T-helper 1 cell (primary cell): ENCODE measurements at regions not wholly inside any gene's neighbourhood (a gene's known extent, or its start where the extent isn't known, plus 50 kb on each side); places are given as distances from the start of the nearest gene placed in this dataset.
"Not testable (repeated sequence)": the region's sequence is repeated elsewhere in the genome, so short reads cannot be mapped to it uniquely, and the experiment has no call there.

Source experiments
- DNase-seq, 5 donors: peaks; one replicate each; pipeline ENCODE4 v3.0.0-alpha.2; 2012 to 2020

DNA sequence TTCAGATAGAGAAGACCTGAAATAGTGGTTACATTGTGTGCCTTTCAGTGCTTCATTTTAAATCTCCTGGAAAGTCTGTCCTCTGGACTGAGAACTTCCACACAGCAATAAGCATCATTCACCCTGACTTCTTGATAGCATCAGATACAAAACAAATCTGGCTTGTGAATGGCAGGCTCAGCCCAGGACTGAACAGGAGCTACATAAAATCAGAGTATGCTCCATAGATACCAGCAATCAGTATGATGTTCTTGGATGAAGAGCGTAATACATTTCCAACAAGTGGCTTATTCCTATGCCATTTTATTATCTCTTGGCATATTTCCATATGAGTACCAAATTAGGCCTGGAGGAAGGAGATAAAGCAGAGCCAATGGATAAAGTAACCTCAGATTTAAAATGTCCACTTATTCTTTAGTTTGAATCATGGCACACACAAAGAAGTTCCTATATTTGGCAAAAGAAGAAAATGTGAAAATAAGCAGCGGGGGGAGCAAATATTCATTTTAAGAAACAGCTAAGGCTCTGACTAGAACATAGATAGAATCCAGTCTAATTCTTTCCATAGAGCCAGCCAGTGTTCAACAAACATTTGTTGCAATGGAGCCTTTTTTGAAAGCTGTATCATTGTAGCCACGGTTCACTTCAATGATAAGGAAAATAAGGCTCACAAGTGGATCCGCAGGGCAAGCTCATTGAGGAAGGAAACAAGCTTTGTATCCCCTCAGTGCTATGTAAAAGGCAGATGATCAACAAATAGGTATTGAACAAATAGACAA lies 230.8 kb upstream of the CHAC2 start:
- no peak for DNase-seq

DNA sequence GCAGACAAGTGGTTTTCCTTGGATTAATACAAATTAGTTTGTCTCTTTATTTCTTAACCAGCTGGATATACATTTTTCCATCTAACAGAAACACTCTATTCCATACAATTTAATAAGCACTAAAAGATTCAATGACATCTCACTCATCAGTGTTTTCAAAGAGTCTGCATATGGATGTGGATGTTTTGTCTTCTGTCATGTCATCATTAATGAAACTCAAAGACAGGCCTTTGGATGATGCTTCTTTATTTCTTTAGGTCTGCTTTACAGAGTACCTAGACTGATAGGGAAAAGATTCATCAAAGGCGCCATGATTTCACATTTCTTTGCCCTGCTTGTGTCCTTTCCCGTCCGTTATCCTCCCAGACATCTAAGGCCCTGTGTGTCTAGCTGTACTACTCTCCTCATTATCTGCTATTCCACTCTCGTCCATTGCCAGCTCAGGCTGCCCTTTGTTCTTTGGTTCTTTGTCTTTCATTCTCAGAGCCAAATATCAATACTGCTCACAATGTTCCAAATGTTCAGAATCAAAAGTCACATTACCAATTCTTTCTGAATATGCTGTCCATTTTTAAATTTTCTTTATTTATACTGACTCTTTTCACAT lies 232.3 kb upstream of the CHAC2 start:
- no peak for DNase-seq

DNA sequence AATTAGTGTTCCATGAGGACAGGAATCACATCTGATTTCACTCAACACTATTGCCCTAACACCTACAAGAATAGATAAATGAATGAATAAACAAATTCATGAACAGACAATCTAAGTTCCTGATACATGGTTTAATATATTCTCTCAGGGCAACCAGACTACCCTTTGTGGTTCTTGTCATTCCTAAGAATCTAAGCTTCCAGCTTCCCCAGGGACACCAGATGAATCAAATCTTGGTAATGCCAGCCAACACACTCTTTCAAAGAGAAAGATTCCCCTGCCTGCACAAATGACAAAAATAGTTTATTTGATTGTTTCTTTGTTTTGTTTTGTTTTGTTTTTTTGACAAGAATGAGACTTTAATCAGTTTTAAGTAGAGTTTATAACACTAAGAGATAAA lies 237.5 kb upstream of the CHAC2 start:
- no peak for DNase-seq

DNA sequence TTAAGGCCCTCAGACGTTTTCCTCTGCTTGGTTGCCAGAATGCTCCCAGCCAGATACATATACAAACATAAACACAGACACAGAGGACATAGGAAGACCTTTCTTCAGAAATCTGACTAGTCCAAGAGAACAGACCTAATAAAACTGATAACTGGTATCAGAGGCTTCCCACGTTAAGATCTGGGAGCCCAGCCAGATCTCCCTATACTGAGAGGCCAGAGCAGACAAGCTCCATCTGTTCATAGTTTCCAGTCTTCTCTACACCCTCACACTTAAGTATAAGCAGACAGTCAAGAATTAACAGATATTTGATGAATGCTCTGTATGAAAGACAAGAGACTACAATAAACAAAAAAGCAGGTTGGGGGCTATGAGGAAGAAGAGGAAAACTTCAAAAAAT lies 240.5 kb upstream of the CHAC2 start:
- no peak for DNase-seq

DNA sequence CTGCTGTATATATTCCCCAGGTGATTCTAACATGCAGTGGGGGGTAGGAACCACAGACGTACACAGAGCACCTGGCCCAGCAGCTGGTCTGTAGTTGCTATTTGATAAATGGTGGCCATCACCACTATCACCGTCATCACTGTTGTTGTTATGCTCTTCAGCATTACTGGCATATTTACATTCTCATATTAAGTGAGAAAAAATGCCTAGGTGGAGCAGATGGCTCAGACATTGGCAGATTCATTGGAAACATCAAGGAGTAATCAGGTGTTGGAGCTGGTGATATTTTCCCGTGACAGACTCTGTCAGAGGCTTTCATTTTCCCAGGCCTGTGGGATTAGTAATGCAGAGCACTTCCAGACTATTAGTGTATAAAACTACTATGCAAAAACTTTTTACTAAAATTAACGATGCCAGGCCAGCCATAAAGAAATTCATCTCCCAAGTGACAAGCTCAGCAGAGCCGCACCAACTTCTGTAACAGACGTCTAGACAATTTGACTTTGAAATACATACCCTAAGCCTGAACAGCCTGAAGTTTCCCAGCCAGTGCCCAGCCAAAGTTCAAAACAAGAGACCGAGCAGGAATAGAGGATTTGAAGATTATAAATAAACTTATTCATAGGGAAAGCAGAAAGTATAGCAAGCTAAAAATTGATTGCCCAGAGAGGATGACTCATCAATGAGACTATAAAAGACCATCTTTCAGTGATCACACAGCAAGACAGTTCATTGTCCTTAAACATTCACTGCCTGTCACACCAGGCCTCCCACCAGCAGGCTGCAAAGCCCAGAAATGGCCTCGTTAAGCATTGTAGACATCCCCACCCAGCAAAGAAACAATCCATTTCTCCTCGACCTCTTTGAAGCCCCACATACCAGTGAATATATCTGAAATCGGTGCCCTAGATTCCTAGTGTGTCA lies 247.4 kb upstream of the CHAC2 start:
- no peak for DNase-seq

DNA sequence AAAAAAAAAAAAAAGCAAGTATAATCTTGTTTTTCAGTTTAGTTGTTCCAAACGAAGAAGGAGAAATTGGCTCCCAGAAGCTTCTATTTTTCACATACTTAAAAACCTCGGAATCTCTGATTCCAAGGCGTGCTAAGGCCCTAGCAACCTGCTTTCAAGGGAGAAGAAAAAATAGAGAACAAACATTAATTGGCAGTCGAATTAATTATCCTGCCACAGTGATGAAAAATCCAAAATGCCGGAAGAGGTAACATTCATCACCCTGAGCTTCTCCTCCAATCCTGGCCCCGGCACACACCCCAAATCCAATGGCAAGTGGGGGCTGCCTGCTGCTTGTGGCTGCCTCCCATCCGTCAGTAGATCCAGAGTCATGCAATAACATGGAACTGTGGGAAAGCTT lies 250.2 kb upstream of the CHAC2 start:
- DNase-seq = no peak

DNA sequence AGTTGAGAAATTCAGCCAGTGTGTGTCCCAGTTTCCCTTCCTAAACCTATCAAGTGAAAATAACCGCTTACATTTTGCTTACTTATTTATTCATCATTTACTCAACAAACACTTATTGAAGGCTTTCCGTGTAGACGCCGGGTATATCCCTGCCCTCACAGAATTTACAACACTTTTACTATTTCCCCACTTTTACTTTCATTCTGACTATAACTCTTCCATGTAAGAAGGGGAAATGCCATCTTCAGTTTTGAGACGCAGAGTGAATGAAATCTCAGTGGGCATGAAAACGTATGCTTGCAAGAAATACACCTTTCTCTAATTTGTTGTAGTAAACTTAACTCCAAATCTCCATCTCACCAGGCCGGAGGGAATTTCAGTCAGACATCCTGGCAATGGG lies 251.0 kb upstream of the CHAC2 start:
- no peak for DNase-seq

DNA sequence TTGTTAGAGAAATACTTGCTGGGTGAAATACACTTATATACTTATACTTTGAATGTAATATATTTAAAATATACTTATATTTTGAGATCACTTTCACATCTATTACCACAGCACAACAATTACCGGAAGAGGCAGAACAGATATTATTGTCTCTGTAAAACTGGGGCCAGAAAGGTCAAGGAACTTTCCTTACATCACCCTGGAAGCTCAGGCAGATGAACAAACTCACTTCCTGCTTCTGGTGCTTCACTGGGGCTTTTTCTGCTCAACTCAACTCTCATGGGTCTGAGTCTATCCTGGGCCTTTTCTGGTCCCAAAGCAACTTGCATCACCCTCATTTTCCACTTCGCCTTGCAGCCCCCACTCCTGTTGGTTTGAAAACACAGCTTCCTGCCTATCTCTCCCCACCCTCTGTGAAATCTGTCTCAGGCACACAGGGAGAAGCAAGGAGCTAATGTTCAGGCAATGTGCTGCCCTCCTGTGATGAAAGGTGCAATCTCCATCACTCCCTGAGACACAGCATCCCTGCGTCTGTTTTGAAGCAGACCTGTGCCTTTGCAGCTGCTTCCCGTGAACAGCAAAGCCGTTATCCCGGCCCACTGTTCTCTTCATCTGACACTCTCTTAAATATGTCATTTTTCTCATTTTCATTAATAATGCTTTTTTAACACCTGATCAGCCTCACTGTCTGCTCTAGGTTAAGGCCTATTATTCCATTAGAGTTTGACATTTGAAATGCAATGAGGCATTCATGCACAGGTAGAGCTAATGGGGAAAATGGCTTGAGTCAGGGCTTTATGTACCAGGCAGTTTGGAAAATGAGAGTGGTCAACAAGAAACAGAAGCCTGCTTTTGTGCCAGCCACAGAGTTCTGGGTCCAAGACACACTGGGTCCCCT lies 251.9 kb upstream of the CHAC2 start:
- no peak for DNase-seq

DNA sequence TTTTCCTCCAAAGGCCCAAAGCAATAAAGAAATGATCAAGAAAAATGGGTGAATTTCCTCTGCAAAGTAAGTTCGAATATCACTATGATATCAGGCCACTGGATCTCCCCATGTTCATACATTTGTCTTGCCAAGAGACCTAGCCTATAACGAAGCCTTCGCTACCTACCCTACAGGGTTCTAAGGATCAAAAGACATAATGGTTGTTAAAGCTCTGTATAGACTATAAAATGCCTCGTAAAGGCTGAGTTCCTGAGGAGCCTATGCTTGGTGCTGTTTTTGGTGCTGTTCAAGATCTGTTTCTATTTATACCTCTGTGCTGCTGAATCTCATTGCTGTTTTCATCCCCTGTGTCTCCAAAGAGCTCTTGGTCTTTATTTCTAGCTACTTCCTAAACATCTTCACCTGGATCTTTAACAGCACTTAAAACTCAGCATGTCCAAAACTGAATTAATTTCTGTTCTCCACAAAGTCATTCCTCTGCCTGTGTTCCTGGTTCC lies 254.4 kb upstream of the CHAC2 start:
- DNase-seq = no peak

DNA sequence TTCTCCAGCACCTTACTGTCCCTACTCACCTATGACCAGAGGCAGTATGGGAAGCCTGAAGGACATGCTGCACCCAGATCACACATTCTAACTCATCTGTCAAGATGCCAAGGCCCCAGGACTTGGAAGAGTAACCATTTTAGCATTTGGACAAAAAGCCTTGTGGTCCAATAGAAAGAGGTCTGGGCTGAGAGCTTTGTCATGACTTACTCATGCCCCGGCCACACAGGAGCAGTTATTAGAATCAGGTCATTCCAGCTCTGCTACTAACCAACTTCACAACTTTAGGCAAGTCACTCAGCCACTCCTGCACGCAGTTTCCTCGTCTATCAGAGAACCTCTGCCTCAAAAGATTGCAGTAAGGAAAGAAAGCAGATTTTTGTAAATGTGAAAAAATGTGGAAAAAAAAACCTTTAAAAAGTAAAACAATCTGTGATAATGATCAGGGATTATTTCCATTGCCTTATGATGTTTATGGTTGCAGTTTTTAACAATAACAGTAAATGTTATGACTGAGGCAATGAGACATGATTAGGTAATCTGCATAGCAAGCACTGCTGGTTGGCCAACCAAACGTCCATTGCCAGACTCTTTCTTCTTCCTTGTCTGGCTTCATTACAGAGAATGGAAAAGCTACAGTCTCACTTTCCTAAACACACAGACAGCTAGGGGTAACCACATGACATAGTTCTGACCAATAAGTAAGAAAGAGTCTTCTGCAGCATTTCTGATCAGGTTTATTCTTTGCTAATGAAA lies 255.4 kb upstream of the CHAC2 start:
- DNase-seq = no peak

DNA sequence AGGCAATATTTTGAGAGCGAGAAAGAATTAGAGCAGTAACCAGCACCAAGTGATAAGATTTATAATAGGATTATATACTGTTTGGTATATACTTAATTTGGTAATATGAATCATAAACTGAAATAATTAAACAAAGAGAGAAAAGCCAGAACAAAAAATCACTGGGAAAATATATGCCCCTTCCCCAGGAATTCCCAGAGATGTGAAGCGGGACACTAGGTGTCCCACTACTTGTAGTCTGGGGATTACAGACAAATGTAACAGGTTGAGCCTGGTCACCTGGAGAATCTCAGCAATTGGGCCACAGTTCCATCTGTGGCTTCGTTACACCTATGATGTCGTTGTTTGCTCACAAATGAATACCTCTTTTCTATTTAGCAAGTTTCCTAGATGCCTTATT lies 256.1 kb upstream of the CHAC2 start:
- DNase-seq = no peak

DNA sequence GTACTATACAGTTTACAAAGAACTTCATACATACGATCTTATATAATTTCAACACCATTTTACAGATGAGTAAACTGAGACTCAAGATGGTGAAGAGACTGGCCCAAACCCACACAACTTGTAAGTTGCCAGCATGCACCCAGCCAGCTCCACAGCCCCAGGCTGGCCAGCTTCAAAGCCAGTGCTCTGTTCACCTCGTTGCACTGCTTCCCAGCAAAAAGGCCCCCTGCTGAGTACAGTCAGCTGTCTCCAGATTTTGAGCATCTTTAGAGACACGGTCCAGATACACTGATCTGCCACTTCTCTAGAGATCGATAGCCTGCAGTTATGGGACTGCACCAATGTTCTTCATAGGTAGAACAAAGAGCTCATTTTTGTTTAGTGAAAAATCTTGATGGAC lies 257.2 kb upstream of the CHAC2 start:
- no peak for DNase-seq

DNA sequence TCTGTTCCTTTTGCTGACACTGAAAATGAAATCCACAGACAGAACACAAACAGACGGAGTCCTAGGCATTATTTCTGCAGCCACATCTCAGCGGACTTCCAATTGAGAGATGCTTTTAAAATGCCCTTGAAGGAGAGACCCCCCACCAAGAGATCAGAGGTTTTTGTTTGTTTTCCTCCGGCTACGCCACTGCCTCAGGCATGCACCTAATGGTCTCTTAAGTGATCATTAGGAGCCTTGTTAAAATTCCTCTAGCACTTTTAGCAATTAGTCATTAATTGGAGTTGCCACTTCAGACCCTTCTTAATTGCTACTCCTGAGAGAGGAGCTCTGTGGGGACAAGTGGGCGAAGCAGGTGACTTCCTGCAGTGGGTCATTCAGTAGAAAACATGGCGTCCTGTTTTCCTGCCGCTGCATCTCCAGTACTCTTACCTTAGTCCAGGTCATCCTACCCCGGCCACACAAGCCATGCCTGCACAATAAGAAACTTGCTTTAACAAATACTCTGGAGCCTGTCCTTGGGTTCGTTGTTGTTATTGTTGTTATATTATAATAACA lies 257.7 kb upstream of the CHAC2 start:
- no peak for DNase-seq

DNA sequence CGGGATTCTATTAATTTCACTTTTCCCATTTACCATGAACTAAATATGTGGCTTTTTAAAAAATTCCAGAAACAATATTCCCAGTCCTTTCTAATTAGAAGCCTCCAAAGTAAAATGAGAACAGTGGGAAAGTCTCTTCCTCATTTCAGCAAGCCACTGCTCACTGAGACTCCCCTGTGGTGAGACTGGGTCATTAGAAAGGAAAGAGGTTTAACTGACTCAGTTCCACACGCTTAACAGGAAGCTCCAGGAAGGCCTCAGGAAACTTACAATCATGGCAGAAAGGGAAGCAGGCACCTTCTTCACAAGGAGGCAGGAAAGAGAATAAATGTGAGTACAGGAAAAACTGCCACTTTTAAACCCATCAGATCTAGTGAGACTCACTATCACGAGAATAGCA lies 258.9 kb upstream of the CHAC2 start:
- DNase-seq = no peak

DNA sequence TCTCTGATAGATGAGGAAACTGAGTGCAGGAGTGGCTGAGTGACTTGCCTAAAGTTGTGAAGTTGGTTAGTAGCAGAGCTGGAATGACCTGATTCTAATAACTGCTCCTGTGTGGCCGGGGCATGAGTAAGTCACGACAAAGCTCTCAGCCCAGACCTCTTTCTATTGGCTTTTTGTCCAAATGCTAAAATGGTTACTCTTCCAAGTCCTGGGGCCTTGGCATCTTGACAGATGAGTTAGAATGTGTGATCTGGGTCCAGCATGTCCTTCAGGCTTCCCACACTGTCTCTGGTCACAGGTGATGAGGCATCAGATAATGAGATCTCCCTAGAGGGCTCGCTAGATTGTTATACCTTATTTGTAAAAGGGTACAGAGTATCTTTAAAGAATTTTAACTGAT lies 260.5 kb upstream of the CHAC2 start:
- DNase-seq = not testable (repeated sequence)

DNA sequence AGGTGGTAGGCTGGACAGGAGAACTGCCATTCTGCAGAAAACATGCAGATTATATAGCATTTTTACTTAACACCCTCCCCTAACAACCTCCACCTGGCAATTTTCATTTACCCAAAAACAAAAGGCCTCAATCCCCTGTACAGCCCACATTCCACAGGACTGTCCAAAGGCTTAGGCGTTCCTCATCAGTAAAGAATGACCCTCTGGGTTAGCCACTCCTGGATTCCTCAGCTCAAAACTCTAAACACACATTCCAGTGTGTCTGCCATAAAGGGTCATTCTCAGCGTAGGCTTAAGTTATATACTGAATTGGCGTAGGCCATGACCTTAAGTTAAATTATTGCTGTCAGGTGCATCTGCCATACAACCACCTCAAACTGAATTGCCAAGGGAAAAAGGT lies 261.8 kb upstream of the CHAC2 start:
- DNase-seq = no peak

DNA sequence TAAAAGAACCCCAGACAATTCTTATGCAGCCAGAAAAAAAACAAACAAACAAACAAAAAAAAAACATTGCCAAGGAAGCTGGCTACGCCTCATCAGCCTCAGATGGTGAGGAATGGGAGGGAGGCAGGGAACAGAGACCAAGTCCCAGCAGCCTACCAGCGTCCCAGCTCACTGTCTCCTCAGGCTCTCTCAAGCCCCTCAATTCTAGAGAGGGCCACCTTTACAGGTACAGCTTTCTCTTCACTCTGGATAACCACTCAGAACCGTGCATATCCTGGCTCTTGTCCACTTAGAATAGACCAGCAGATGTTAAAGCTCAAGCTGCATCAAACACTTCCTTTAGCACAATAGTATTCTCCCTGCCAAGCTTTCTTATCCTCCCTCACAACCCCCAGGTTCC lies 263.1 kb upstream of the CHAC2 start:
- DNase-seq = no peak

DNA sequence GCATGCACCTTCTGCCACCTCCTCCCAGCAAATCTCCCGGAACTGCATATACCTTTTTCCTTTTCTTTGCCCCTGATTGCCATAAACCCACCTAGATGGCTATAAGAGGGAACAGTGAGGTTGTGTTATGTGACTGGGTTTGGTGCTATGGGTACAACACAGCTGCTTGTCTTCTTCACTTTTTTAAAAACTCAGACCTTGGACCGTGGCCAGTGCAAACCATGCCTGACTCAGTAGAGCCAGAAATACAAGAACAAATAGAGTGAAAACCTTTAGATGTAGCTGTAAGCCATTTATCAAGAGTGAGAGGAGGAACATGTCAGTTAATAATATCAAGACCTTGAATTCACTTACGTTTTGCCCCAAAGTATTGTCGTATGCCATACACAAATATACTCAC lies 267.4 kb upstream of the CHAC2 start:
- no peak for DNase-seq

DNA sequence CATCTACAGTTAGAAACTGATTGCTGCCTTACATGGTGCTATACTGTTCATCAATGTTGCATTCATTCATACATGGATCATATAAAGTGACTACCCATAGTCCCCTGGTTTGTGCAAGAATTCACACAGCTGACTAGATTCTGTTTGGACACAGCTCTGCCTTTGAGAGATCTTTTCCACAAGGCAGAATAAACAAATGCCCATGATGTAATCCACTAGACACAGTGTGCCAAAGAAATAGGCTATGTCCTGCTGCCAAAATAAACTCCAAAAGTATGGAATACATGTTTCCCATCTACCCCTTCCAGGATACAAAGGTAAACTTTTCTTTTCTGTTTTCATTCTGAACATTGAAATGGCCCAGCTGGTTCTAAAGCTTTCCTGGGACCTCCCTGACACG lies 269.4 kb upstream of the CHAC2 start:
- no peak for DNase-seq

DNA sequence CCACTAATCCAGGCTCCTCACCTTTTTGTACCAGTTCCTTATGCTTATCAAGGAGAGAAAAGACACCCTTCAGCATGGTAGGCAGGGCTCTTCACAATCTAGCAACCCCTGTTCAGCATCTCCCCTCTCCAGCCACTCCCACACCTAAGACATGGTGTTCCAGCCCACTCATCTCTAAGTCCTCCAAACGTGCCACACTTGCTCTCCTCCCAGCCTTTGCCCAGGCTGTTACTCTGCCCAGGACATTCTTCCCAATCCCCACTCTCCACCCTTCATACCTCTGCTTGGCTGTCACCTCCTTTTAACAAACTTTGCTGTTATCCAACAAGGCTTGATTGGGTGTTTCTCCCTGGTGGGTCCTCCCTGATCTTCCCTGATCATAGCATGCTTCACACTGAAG lies 270.6 kb upstream of the CHAC2 start:
- DNase-seq = no peak

DNA sequence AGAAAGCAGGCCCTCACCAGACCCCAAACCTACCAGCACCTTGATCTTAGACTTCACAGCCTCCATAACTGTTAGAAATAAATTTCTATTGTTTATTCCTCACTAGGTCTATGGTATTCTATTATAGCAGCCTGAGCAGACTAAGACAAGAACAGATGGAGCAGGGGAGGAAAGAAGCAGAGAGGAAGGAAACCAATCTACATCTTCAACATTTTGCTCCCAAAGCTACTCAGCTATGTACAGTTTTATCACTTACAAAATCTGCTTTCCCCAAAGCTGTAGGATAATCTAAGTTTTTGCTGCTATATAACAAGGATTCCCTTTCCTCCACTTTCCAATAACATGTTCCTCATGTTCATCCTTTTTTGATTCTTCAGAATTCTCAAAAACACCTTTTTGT lies 274.4 kb upstream of the CHAC2 start:
- no peak for DNase-seq
